GM21529 (cell line): ENCODE measurements at regions not wholly inside any gene's neighbourhood (a gene's known extent, or its start where the extent isn't known, plus 50 kb on each side); places are given as distances from the start of the nearest gene placed in this dataset.
"Not testable (repeated sequence)": the region's sequence is repeated elsewhere in the genome, so short reads cannot be mapped to it uniquely, and the experiment has no call there.

Experiments
- ATAC-seq: cut with Tn5 transposase; IDR thresholded peaks from one replicate; pipeline ENCODE4 v1.9.1; 2021; ENCODE audit not compliant: unreplicated experiment

- ATAC-seq = no peak
Observed at GRCh38 chr1:83058327-83058726, 940.6 kb downstream of the TTLL7 start.

DNA sequence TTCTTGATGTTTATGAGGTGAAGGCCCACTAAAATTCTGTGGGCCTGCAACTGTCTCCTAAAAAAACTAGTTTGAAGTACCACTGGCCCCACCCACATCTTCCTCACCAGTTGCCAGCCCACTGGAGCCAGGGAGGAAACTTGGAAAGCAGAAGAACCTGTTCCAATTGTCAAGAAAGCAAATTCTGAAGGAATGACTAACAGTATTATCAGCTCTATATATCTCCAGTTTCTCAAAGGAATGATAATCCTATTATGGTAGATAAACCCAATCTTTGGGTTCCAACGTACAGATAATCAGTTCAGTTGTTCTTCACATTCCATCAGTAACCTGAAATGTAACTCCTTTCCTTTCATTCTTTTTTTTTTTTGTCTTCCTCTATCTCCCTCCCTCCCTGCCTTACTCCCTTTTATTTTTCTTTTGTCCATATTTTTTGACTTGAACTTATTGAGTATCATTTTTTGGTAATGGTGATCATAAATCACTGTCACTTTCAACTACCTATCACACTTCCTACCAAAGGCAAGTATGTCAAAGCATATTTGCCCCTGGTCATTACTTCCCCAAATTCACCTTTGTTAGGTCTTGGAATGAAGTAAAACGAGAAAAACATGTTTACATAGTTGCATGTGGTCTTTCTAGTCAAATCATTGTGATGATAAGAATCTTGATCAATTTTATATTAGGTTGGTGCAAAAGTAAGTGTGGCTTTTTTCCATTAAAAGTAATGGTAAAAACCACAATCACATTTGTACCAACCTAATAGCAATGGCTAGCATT lies 943.4 kb downstream of the TTLL7 start:
- no peak for ATAC-seq

- ATAC-seq = no peak
Observed at GRCh38 chr1:83053446-83053845, 945.5 kb downstream of the TTLL7 start.

DNA sequence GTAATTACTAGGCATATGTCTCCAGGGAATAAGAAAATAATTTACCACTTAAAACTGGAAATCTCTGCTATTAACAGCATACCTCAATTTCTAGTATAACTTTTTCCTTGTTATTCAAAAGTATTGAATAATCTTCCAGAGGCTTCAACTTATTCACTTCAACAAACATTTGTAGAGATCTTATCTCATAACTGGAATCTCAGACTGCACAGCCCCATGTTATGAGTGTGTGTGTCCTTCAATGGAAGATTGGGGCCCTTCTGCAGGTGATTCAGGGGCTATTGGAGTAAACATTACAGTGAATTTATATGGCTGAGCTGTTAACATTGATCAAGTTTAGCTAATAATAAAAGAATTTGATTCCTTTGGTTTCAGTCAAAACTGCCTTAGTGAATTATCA lies 946.1 kb downstream of the TTLL7 start:
- ATAC-seq = no peak

GRCh38 chr1:83051053-83051452 lies 947.9 kb downstream of the TTLL7 start:
- ATAC-seq = not testable (repeated sequence)

DNA sequence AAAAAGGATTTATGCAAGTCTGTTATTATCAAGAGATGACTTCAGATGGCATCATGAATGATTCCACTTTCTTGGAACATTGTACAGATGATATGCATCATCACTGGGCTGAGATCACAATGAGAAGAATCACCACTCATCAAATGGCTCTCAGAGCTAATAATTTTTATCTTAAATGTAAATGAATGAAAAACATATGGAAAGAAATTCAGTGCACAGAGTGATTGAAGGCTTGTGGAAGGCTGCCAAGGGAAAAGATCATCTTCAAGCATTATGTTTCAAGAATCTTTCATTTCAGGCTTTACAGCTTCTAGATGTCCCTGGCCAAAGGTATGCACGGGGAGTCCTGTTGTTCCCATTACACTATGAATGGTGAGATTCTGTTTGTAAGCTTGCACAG lies 955.7 kb downstream of the TTLL7 start:
- no peak for ATAC-seq

GRCh38 chr1:83039091-83039490 lies 959.8 kb downstream of the TTLL7 start:
- not testable (repeated sequence) for ATAC-seq

- ATAC-seq = no peak
Observed at GRCh38 chr1:83034851-83035250, 964.1 kb downstream of the TTLL7 start.

DNA sequence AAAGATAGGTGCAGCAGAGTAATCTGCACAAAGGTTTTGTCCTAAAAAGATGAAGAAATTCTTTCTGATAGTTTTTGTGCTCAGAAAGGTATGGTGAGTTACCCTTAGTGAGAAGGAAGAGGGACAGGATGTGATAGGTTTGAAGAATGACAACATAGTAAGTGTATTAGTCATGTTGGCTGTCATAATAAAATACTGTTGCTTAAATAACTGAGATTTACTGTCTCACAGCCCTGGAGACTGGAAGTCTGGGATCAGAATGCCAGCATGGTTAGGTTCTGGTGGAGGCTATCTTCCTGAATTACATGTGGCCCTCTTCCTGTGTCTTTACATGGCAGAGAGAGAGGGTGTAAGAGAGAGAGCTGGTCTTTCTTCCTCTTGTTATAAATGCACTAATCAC lies 965.2 kb downstream of the TTLL7 start:
- no peak for ATAC-seq

DNA sequence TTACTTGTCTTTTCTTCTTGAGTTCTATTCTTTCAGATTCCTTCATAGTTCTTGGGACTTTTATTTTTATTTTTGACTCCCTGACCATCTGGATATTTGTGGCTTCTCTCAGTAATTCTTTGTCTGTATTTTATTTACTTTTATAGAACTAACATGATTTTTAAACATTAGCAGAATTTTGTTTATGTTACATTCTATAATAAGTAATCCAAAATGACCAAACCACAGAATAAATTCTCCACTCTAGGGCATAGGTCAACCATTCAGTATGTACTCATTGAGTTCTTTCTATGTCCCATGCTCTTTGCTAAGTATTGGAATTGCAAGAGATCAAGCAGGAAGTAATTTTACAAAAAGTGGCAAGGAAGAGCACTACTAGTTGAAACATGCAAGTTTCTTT lies 969.0 kb downstream of the TTLL7 start:
- no peak for ATAC-seq

- ATAC-seq = no peak
Observed at GRCh38 chr1:83029050-83029449, 969.9 kb downstream of the TTLL7 start.

GRCh38 chr1:83028467-83028866 lies 970.5 kb downstream of the TTLL7 start:
- no peak for ATAC-seq

DNA sequence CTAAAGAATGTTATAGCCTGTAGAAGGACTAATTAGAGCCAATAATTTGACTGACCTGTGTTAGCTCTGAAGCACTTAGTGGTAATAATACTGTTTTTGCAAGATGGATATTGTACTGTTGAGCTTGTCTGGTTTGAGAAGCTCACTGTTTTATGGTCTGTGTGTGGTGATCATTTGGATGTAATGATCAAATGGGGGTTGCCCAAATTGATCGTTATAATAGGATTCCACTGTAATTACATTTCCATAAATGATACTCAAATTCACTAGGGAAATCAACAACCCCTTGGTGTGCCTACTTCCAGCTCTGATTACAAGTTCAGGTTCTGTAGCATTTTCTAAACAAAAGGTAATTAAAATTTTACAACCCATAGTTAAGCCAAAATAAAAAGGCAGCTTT lies 971.4 kb downstream of the TTLL7 start:
- ATAC-seq = no peak

DNA sequence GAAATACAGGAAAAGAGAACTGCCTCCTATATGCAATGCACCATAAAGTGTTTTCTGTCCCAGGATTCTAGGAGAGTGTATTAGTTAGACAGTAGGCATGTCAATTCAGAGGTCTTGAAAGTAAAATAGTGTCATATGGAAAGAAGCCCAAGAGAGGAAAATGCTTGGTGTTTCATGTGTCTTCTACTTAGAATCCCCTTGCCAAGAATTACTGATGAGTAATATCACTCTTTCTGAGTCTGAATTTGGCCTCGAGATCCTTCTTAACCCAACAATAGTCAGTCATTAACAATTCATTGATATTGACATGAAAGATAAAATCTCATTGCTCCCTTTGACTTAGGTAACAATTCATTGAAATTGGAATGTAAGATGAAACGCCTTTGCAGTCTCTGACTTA lies 972.2 kb downstream of the TTLL7 start:
- no peak for ATAC-seq

DNA sequence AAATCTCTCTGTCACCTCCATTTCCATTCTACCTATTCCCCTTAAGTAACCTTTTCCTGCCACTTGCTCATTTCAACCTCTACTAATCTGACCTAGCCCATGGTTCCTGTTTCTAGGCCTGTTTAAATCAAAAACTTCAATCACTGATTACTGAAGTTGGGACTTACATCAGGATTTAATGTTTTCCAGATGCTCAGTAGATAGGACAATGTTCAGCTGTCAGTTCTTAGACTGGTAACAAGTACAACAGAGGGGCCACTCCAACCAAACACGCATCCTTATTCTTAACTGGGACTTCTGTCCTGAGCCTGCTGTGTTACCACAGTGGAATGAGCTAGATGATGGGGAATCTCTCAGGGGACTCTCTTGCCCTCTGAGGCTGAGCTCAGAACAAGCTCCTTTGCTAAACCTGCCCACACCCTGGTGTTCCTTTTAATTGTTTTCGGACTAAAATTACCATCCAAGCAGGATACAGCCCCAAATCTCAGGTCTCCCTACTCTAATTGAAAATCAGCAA lies 974.6 kb downstream of the TTLL7 start:
- no peak for ATAC-seq

GRCh38 chr1:83023212-83023611 lies 975.7 kb downstream of the TTLL7 start:
- ATAC-seq = no peak

- ATAC-seq = no peak
Observed at GRCh38 chr1:83022206-83022605, 976.7 kb downstream of the TTLL7 start.

DNA sequence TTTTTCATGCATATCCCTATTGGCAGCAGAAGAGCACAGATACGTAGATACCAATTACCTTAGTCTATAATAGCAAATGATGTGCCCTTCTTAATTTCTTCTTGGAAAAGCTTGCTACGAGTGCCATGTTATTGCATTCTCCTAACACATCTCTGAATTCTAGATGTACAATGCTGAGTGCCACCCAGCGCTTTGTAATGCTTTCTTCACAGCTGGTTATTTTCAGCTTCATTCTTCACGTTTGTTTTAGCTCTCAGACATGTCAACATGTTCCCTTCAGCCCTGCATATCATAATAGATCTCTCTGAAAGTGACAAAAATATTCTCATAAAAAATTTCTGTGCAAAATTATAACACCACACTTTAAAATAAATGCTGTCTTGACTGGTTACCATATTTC lies 981.2 kb downstream of the TTLL7 start:
- no peak for ATAC-seq

DNA sequence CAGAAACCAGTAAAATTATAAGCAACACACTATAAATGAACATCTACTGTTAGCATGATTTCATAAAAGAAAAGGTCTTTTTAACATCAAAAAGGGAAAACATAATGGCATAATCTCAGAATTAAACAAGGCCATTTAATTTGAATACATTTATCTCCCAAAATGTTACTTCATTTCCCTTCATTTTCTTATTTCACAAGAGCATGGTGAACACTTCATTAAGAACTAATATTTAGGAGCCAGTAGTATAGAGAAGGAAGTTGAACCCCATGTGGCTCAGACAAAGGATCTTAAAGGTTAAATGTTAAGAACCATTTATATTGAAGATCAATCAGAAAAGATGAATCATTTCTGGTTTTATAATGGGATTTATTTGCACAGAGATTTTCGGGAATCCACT lies 981.7 kb downstream of the TTLL7 start:
- ATAC-seq = no peak

DNA sequence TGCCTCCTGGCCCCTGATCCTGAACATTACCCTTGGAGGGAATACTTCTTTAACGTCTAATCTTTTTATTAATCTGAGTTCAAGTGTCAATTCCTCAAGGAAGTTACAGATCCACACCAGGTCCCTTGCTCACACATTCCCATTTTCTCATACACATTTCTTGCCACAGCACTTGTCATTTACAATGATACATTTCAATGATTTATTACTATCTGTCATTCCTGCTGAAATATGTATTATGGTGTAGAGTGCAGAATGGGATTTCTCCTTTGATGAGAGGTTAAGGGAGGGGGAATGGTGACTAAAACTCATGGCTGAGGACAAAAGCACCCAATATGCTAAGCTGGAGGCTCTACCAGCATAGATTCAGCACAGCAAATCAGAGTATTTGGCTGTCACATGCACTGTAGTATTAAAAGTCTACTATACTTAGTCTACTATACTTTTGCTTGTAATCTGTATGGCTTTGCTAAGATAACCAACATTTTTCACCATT lies 982.5 kb downstream of the TTLL7 start:
- no peak for ATAC-seq

DNA sequence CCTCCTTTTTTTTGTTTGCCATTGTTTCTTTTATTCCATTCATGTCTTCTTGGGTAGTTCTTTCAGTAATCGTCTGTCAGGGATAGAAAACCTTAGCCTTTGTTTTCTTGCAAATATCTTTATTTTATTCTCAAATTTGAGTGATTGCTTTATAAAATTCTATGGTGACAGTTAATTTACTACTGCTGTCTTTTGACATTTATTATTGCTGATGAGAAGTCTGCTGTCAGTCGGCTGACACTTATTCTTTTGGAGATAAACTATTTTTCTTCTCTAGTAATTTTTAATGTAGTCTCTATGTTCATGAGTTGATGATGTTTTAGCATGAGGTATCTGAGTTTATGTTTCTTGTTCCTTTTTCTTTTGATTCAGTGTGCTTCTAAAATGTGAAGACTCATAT lies 983.8 kb downstream of the TTLL7 start:
- ATAC-seq = no peak

- no peak for ATAC-seq
Observed at GRCh38 chr1:83012950-83013349, 986.0 kb downstream of the TTLL7 start.

GRCh38 chr1:83011265-83011664 lies 987.7 kb downstream of the TTLL7 start:
- ATAC-seq = no peak
